Upper lobe of left lung (tissue), 4 donors: ENCODE measurements at regions not wholly inside any gene's neighbourhood (a gene's known extent, or its start where the extent isn't known, plus 50 kb on each side); places are given as distances from the start of the nearest gene placed in this dataset.

ENCODE experiments used
- EP300 ChIP-seq, 4 donors: sonication (generic); formaldehyde crosslinking; IDR thresholded peaks; one replicate each; pipeline ENCODE4 v1.5.1; 2017; ENCODE audit warnings: antibody characterized with exemption in 4 of 4, control low read depth in 2 of 4
- POLR2A ChIP-seq, 4 donors: fragments of 450-650 bp; IDR thresholded peaks; one replicate each; pipeline ENCODE4 v1.5.1; 2016 to 2017; ENCODE audit warnings: antibody characterized with exemption in 4 of 4, mild to moderate bottlenecking in 2 of 4

- TF ChIP-seq EP300 (IDR thresholded peaks at IDR 0.05) (no peak), POLR2A (IDR thresholded peaks at IDR 0.05) (no peak)
These were observed 790.8 kb upstream of the KCND2 start for GRCh38 chr7:119482209-119482608.
